Fibroblast of skin of right quadriceps (primary cell): ENCODE measurements at regions not wholly inside any gene's neighbourhood (a gene's known extent, or its start where the extent isn't known, plus 50 kb on each side); places are given as distances from the start of the nearest gene placed in this dataset.

Source experiments
- DNase-seq: peaks from one replicate; pipeline ENCODE4 v3.0.0-alpha.2; 2013

- DNase-seq: no peak
Measured at GRCh38 chr5:164934561-164934960, 1429.1 kb downstream of the MAT2B start.

- DNase-seq: no peak
Measured at GRCh38 chr5:164941132-164941531, 1435.7 kb downstream of the MAT2B start.

- DNase-seq: no peak
Measured at GRCh38 chr5:164950927-164951326, 1445.5 kb downstream of the MAT2B start.

- DNase-seq: no peak
Measured at GRCh38 chr5:164951570-164951969, 1446.2 kb downstream of the MAT2B start.

GRCh38 chr5:164958688-164959087 is 1453.3 kb downstream of the MAT2B start:
- no peak for DNase-seq

- no peak for DNase-seq
Measured at GRCh38 chr5:164959761-164960160, 1454.3 kb downstream of the MAT2B start.

GRCh38 chr5:164962329-164962961 is 1457.0 kb downstream of the MAT2B start:
- DNase-seq: no peak

GRCh38 chr5:164966611-164967010 is 1461.2 kb downstream of the MAT2B start:
- DNase-seq: no peak

- no peak for DNase-seq
Measured at GRCh38 chr5:164967354-164967753, 1461.9 kb downstream of the MAT2B start.

- DNase-seq: no peak
Measured at GRCh38 chr5:164972973-164973372, 1467.6 kb downstream of the MAT2B start.

- DNase-seq: no peak
Measured at GRCh38 chr5:164975986-164976385, 1470.6 kb downstream of the MAT2B start.

- no peak for DNase-seq
Measured at GRCh38 chr5:164980480-164980879, 1475.1 kb downstream of the MAT2B start.

- DNase-seq: no peak
Measured at GRCh38 chr5:164998142-164998541, 1492.7 kb downstream of the MAT2B start.

GRCh38 chr5:164998590-164998989 is 1493.2 kb downstream of the MAT2B start:
- no peak for DNase-seq

- no peak for DNase-seq
Measured at GRCh38 chr5:165000479-165001190, 1495.2 kb downstream of the MAT2B start.

- no peak for DNase-seq
Measured at GRCh38 chr5:165003283-165003682, 1497.9 kb downstream of the MAT2B start.

GRCh38 chr5:165004175-165004574 is 1498.8 kb downstream of the MAT2B start:
- no peak for DNase-seq

- DNase-seq: no peak
Measured at GRCh38 chr5:165014439-165014838, 1509.0 kb downstream of the MAT2B start.

GRCh38 chr5:165015126-165015525 is 1509.7 kb downstream of the MAT2B start:
- DNase-seq: no peak

GRCh38 chr5:165015547-165015946 is 1510.1 kb downstream of the MAT2B start:
- DNase-seq: no peak

GRCh38 chr5:165026971-165027370 is 1521.6 kb downstream of the MAT2B start:
- DNase-seq: no peak

GRCh38 chr5:165028356-165028755 is 1522.9 kb downstream of the MAT2B start:
- DNase-seq: no peak

- peak; percentile 1 for DNase-seq
Measured at GRCh38 chr5:165029099-165029870, 1523.9 kb downstream of the MAT2B start.

- no peak for DNase-seq
Measured at GRCh38 chr5:165030971-165031370, 1525.6 kb downstream of the MAT2B start.
